Spleen (tissue), 7 donors: ENCODE measurements at regions not wholly inside any gene's neighbourhood (a gene's known extent, or its start where the extent isn't known, plus 50 kb on each side); places are given as distances from the start of the nearest gene placed in this dataset.

Source experiments
- CTCF ChIP-seq, 11 experiments: fragments of 200-600 bp in 7 of 11; fragments of 450-650 bp in 4 of 11; sonication (generic) in 4 of 11; IDR thresholded peaks in 8 of 11; conservative IDR thresholded peaks in 3 of 11; 1 replicate in 7 of 11; 2 replicates in 4 of 11; pipeline versions ENCODE4 v1.4.0 to v1.8.0; 2016 to 2021; ENCODE audit warnings: antibody characterized with exemption in 11 of 11, inconsistent platforms in 4 of 11, mild to moderate bottlenecking in 1 of 11
- POLR2A ChIP-seq, 3 donors: fragments of 450-650 bp; IDR thresholded peaks; one replicate each; pipeline ENCODE4 v1.5.1; 2017; ENCODE audit warnings: antibody characterized with exemption in 3 of 3, mild to moderate bottlenecking in 1 of 3
- POLR2AphosphoS5 ChIP-seq, 3 donors: sonication (generic); formaldehyde crosslinking; IDR thresholded peaks; one replicate each; pipeline ENCODE4 v1.5.1; 2017; ENCODE audit warnings: antibody characterized with exemption in 3 of 3
- donor health status: DM: no; HTN: no; CAD: no; lungs with moderate emphysema.
- donor health status: DM: no; HTN: no; CAD: no.
- donor health status: DM: no; HTN: no; CAD: no.

GRCh38 chr4:110878956-110879355 lies 256.1 kb upstream of the PITX2 start:
- TF ChIP-seq CTCF (IDR thresholded peaks at IDR 0.05 in 8 of 11, conservative IDR thresholded peaks at IDR 0.05 in 3 of 11): no peak
- no peak for TF ChIP-seq POLR2AphosphoS5 (IDR thresholded peaks at IDR 0.05)
- no peak for TF ChIP-seq POLR2A (IDR thresholded peaks at IDR 0.05)
